Cardiac fibroblast (primary cell): ENCODE measurements at regions not wholly inside any gene's neighbourhood (a gene's known extent, or its start where the extent isn't known, plus 50 kb on each side); places are given as distances from the start of the nearest gene placed in this dataset.

Source experiments
- DNase-seq, 2 donors: peaks; one replicate each; pipeline versions ENCODE4 v3.0.0 to v3.0.0-alpha.2; 2010; ENCODE audit warnings: low read depth in 2 of 2
- H3K4me3 ChIP-seq, 2 donors: replicated peaks in 1 of 2; 1 replicate in 1 of 2; 2 replicates in 1 of 2; pipeline ENCODE4 v1.5.1; 2011; ENCODE audit warnings: low read depth in 2 of 2, low read length in 2 of 2, mild to moderate bottlenecking in 2 of 2, moderate library complexity in 1 of 2
- TF ChIP-seq, protein P1 (sequence below): IDR thresholded peaks from one replicate; pipeline ENCODE4 v1.5.1; 2011; ENCODE audit warnings: low read depth, mild to moderate bottlenecking, low read length, inconsistent platforms

DNA sequence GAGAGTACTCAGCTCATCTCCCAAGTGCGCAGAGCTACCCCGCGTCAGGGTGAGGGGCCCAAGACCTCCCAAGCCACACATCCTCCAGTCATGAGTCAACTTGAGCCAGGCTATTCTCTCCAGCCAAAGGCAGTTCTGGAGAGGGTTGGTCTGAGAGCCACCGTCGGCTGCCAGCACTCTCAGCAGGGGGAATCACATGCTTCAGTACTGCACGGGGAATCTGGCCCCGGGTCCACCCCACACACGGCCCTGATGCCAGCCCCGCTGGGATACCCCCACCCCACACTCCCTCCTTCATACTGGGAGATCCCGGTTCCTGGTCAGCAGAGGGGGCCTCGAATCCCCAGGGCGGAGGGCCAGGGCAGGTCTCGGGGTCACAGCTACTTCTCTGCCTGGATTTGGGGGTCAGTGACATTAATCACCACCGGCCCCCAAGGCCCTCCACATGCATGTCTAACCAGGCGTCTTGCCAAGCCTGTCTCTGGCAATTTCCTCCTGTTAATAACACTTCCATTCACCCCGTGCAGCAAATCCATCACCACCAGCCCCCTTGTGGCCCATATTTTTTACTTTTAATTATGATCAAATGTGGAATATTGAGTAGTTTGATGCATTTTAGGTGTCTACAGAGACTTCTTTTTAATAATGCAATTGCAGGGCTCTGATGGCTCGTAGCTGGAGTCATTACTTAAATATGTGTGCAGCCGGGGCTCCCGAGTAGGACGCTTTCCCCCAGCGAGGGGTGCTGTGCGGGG lies 102.9 kb upstream of the PPP1R26 start:
- TF ChIP-seq, protein P1, sequence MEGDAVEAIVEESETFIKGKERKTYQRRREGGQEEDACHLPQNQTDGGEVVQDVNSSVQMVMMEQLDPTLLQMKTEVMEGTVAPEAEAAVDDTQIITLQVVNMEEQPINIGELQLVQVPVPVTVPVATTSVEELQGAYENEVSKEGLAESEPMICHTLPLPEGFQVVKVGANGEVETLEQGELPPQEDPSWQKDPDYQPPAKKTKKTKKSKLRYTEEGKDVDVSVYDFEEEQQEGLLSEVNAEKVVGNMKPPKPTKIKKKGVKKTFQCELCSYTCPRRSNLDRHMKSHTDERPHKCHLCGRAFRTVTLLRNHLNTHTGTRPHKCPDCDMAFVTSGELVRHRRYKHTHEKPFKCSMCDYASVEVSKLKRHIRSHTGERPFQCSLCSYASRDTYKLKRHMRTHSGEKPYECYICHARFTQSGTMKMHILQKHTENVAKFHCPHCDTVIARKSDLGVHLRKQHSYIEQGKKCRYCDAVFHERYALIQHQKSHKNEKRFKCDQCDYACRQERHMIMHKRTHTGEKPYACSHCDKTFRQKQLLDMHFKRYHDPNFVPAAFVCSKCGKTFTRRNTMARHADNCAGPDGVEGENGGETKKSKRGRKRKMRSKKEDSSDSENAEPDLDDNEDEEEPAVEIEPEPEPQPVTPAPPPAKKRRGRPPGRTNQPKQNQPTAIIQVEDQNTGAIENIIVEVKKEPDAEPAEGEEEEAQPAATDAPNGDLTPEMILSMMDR = no peak
- no peak for DNase-seq
- no peak overlapping the region for H3K4me3 ChIP-seq

DNA sequence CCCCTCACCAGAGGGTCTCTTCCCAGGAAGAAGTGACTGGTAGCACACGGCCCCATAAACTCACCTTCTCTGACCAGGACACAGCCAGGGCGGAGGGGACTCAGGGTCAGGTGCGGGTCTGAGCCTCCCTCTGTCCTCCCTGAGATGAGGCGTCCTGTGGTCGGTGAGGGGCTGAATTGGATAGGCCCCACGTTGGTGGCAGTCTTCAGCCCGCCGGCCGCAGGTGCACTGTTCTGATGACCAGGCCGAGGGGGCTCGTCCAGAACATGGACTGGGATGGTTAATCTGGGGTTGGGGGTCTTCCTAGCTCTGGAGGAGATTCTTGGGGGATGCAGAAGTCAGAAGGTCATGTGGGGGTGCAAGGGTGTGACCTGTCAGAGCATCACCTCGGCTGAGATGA lies 102.2 kb upstream of the PPP1R26 start:
- no peak for DNase-seq
- no peak overlapping the region for H3K4me3 ChIP-seq
- TF ChIP-seq, protein P1 = no peak

DNA sequence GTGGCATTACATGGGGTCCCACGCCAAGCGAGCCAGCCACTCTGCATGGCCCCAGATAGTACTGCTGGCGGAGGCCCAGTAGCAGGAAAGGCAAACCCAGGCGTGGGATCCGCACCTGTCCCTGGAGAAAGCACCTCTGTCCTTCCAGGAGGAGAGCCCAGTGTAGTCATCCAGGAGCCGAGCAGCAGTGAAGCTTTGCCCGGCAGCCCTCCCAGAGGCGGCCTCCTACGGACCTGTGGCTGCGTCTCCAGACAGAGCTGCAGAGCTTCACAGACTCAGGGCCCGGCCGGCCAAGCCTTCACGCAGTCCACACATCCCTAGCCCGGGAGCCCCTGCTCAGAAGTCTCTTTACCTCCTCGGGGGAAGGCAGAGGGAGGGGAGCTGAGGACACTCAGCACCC lies 100.8 kb upstream of the PPP1R26 start:
- DNase-seq = no peak
- no peak overlapping the region for H3K4me3 ChIP-seq
- TF ChIP-seq, protein P1 = no peak

DNA sequence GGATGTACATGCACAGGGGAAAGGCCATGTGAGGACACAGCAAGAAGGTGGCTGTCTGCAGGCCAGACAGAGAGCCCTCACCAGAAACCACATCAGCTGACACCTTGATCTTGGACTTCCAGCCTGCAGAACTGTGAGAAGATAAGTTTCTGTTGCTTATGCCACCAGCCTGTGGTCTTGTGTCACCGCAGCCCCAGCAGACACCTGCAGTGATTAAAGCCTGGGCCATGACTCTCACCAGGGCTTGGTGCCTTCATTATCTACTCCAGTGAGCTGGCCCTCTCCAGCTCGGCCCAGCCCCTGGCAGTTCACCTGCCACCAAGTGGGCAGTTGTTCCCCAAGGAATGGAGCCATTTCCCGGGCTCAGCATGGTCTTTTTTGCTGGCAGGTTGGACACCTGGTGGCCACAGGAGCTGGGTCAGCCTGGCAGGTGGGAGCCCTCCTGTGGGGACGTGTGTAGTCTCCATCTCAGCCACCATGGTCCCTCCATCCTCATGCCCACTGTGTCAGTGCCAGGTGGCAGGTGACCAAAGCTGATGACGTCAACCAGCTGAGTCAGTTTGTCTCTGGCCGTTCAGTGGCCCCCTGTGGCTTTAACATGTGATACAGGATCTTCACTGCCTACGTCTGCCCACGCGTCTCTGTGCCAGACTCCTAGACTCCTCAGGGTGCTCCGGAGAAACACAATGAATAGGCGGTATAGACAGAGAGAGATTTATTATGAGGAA lies 99.9 kb upstream of the PPP1R26 start:
- no peak for DNase-seq
- TF ChIP-seq, protein P1 = no peak

DNA sequence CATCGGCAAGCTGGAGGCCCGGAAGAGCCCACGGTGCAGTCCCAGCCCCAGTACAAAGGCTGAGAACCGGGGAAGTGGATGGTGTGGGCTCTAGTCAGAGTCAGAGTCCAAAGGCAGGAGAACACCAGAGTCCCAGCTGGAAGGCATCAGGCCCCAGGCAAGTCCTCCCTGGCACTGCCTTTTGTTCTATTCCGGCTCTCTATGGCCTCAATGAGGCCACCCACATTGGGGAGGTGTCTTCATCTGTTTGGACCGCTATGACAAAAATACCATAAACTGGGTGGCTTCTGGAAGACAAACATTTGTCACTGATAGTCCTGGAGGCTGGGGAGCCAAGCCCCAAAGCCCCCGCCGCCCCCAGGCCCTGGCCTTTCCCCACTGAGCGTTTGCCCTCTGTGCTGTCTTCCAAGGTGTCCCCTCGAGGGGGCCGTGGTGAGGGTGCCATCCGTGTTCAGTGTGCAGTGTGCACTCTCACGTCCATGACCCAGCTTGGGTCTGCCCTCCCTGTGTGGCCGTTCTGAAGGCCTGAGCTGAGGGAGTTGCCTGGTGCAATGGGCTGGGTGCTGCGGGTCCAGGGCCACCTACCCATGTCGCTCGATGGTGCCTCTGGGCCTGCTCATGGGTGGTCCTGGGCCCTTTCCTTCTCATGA lies 99.1 kb upstream of the PPP1R26 start:
- H3K4me3 ChIP-seq = no peak overlapping the region
- TF ChIP-seq, protein P1 = no peak
- no peak for DNase-seq

More for the DNA sequence above, 99.9 kb upstream of the PPP1R26 start:
- no peak overlapping the region for H3K4me3 ChIP-seq

DNA sequence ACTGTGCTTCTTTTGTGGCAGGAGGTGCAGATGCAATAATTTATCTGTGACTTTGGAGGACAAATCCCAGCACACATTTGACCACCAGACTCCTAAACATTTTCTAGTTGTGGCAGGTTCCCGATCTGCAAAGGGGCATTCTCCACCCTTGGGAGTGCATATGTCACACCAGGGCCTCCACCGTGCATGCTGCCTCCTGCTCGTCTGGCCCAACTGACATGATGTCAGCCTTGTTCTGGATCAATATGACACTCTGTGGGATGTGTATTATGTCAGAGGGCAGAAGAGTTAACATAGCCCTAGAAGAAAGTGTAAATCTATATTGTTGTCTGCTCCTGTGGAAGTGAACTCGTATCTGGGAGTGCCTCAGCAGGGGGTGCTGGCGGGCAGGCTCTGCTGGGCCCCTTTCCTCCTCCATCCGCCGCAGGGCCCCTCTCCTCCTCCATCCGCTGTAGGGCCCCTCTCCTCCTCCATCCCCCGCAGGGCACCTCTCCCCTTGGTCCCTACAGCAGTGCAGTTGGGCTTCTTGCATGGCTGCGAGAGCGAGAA lies 97.7 kb upstream of the PPP1R26 start:
- no peak overlapping the region for H3K4me3 ChIP-seq
- no peak for DNase-seq
- TF ChIP-seq, protein P1 = no peak
